HEK293T (cell line): ENCODE measurements at regions not wholly inside any gene's neighbourhood (a gene's known extent, or its start where the extent isn't known, plus 50 kb on each side); places are given as distances from the start of the nearest gene placed in this dataset.

Experiments
- ARNT ChIP-seq: fragments of 450-650 bp; IDR thresholded peaks from 2 replicates; pipeline ENCODE4 v1.6.1; 2017; ENCODE audit warnings: mild to moderate bottlenecking
- BHLHE40 ChIP-seq: fragments of 450-650 bp; IDR thresholded peaks from 2 replicates; pipeline ENCODE4 v1.6.1; 2016; ENCODE audit warnings: mild to moderate bottlenecking, moderate library complexity, borderline replicate concordance
- ELF4 ChIP-seq: fragments of 450-650 bp; IDR thresholded peaks from 2 replicates; pipeline ENCODE4 v1.6.1; 2017; ENCODE audit warnings: antibody characterized with exemption
- FOXA1 ChIP-seq: fragments of 450-650 bp; IDR thresholded peaks from 2 replicates; pipeline ENCODE4 v1.6.1; 2016; ENCODE audit warnings: mild to moderate bottlenecking
- FOXM1 ChIP-seq: fragments of 450-650 bp; IDR thresholded peaks from 2 replicates; pipeline ENCODE4 v1.6.1; 2017; ENCODE audit warnings: mild to moderate bottlenecking, borderline replicate concordance
- LEF1 ChIP-seq: fragments of 450-650 bp; IDR thresholded peaks from 2 replicates; pipeline ENCODE4 v1.6.1; 2017; ENCODE audit warnings: mild to moderate bottlenecking, borderline replicate concordance
- NFRKB ChIP-seq: fragments of 450-650 bp; IDR thresholded peaks from 2 replicates; pipeline ENCODE4 v1.6.1; 2016; ENCODE audit warnings: mild to moderate bottlenecking, moderate library complexity
- SP1 ChIP-seq: fragments of 450-650 bp; IDR thresholded peaks from 2 replicates; pipeline ENCODE4 v1.6.1; 2017
- SUZ12 ChIP-seq: fragments of 450-650 bp; IDR thresholded peaks from 2 replicates; pipeline ENCODE4 v1.6.1; 2016; ENCODE audit warnings: mild to moderate bottlenecking
- TARDBP ChIP-seq: fragments of 450-650 bp; IDR thresholded peaks from 2 replicates; pipeline ENCODE4 v1.6.1; 2016
- ZNF384 ChIP-seq: fragments of 450-650 bp; IDR thresholded peaks from 2 replicates; pipeline ENCODE4 v1.6.1; 2016

DNA sequence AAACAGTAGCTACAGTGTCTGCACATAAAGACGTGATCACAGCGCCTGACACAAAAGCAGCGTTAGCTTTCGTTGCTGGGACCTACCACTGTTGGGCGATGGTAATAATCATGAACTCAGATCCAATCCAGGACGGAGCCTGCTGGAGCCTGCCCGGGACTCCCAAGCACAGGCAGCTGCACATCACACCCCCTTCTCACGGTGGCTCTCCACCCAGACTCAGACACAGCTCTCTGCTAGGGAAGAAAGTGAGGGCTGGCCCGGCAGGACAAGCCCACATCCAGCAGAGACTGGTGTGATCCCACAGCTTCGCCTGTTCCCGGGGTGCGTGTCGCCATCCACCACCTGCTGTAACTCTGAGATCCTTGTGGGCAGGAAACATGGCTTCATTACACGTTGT is 49.9 kb upstream of the FOXN3 start:
- TF ChIP-seq BHLHE40 (no peak), NFRKB (no peak), TARDBP (no peak), SP1 (no peak), ELF4 (no peak), FOXA1 (no peak), SUZ12 (no peak), LEF1 (no peak), ZNF384 (no peak), ARNT (no peak), FOXM1 (no peak)
